Gastrocnemius medialis (tissue), 4 donors: ENCODE measurements at regions not wholly inside any gene's neighbourhood (a gene's known extent, or its start where the extent isn't known, plus 50 kb on each side); places are given as distances from the start of the nearest gene placed in this dataset.

ENCODE experiments used
- CTCF ChIP-seq, 5 experiments: fragments of 450-650 bp in 3 of 5; fragments of 200-600 bp in 2 of 5; sonication (generic) in 2 of 5; IDR thresholded peaks in 4 of 5; conservative IDR thresholded peaks in 1 of 5; 1 replicate in 4 of 5; 2 replicates in 1 of 5; pipeline ENCODE4 v1.5.1; 2016 to 2019; ENCODE audit warnings: antibody characterized with exemption in 5 of 5, mild to moderate bottlenecking in 3 of 5, moderate library complexity in 3 of 5
- POLR2A ChIP-seq, 2 donors: fragments of 450-650 bp; IDR thresholded peaks; one replicate each; pipeline ENCODE4 v1.6.1; 2017; ENCODE audit warnings: antibody characterized with exemption in 2 of 2, mild to moderate bottlenecking in 2 of 2, moderate library complexity in 2 of 2

DNA sequence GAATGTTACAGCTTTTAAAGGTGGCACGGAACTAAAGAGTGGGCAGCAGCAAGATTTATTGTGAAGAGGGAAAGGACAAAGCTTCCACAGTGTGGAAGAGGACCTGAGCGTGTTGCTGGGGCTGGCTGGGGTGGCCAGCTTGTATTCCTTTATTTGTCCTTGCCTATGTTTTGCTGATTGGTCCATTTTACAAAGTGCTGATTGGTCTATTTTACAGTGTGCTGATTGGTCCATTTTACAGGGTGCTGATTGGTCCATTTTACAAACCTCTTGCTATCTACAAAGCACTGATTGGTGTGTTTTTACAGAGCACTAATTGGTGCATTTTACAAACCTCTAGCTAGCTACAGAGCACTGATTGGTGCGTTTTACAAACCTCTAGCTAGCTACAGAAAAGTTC lies 109.7 kb upstream of the DDX18 start:
- no peak for TF ChIP-seq CTCF (IDR thresholded peaks at IDR 0.05 in 4 of 5, conservative IDR thresholded peaks at IDR 0.05 in 1 of 5)
- no peak for TF ChIP-seq POLR2A (IDR thresholded peaks at IDR 0.05)
